ENCODE measurements at regions not wholly inside any gene's neighbourhood (a gene's known extent, or its start where the extent isn't known, plus 50 kb on each side); places are given as distances from the start of the nearest gene placed in this dataset.

- no peak overlapping the region for H2BK12ac ChIP-seq (ENCODE audit: low read length)
- H3K36me3 ChIP-seq (ENCODE audit: control insufficient read depth in 1 of 2, insufficient read depth in 2 of 2, low read length in 2 of 2), result no peaks in the 10 kb centered on the region
- no peak overlapping the region for H4K8ac ChIP-seq (ENCODE audit: low read depth, low read length)
- H3K79me1 ChIP-seq (ENCODE audit: low read length), result no peaks in the 10 kb centered on the region
- no peak overlapping the region for H3K18ac ChIP-seq (ENCODE audit: low read length)
- H4K91ac ChIP-seq (ENCODE audit: low read depth, low read length), result no peak overlapping the region
- H2BK5ac ChIP-seq (ENCODE audit: low read depth, low read length, poor library complexity), result no peak overlapping the region
- H2BK120ac ChIP-seq (ENCODE audit: insufficient read depth, low read length, poor library complexity), result no peak overlapping the region
- H4K12ac ChIP-seq (ENCODE audit: low read depth, low read length), result no peak overlapping the region
- H3K79me2 ChIP-seq (ENCODE audit: control insufficient read depth, insufficient read depth, low read length, poor library complexity), result no peaks in the 10 kb centered on the region
- no peak overlapping the region for H2AFZ ChIP-seq (ENCODE audit: insufficient read depth, low read length, poor library complexity)
- H3K4ac ChIP-seq (ENCODE audit: low read depth, low read length), result no peak overlapping the region
- no peak overlapping the region for H3K14ac ChIP-seq (ENCODE audit: low read length)
- H3K4me2 ChIP-seq (ENCODE audit: low read length), result no peak overlapping the region
- no peak overlapping the region for H2AK5ac ChIP-seq (ENCODE audit: low read length)
- no peaks in the 10 kb centered on the region for H3K4me1 ChIP-seq (ENCODE audit: control insufficient read depth in 1 of 2, insufficient read depth in 2 of 2, low read length in 2 of 2)
- no peak for DNase-seq
- no peak overlapping the region for H3K23ac ChIP-seq (ENCODE audit: low read length)
- H3K9ac ChIP-seq (ENCODE audit: low read length), result no peak overlapping the region
- H3K27me3 ChIP-seq (ENCODE audit: insufficient read depth, low read length), result no peaks in the 10 kb centered on the region
- no peak overlapping the region for H3K4me3 ChIP-seq (ENCODE audit: low read depth, low read length)
- no peak overlapping the region for H3K27ac ChIP-seq (ENCODE audit: low read depth, low read length)
- no peaks in the 10 kb centered on the region for H3K9me3 ChIP-seq (ENCODE audit: insufficient read depth, low read depth, low read length)
Measured at GRCh38 chr6:51394061-51394460, 575.4 kb downstream of the TFAP2B start.

- Histone ChIP-seq H3K27me3 (ENCODE audit: insufficient read depth, low read length) (no peaks in the 10 kb centered on the region), H3K14ac (ENCODE audit: low read length) (no peak overlapping the region), H3K27ac (ENCODE audit: low read depth, low read length) (no peak overlapping the region), H3K4me3 (ENCODE audit: low read depth, low read length) (no peak overlapping the region), H2BK12ac (ENCODE audit: low read length) (no peak overlapping the region), H3K79me2 (ENCODE audit: control insufficient read depth, insufficient read depth, low read length, poor library complexity) (no peaks in the 10 kb centered on the region), H2AFZ (ENCODE audit: insufficient read depth, low read length, poor library complexity) (no peak overlapping the region), H4K8ac (ENCODE audit: low read depth, low read length) (no peak overlapping the region), H3K18ac (ENCODE audit: low read length) (no peak overlapping the region), H4K12ac (ENCODE audit: low read depth, low read length) (no peak overlapping the region), H3K9me3 (ENCODE audit: insufficient read depth, low read depth, low read length) (no peaks in the 10 kb centered on the region), H3K23ac (ENCODE audit: low read length) (no peak overlapping the region), H3K4ac (ENCODE audit: low read depth, low read length) (no peak overlapping the region), H2AK5ac (ENCODE audit: low read length) (no peak overlapping the region), H3K4me1 (ENCODE audit: control insufficient read depth in 1 of 2, insufficient read depth in 2 of 2, low read length in 2 of 2) (no peaks in the 10 kb centered on the region), H3K9ac (ENCODE audit: low read length) (no peak overlapping the region), H3K36me3 (ENCODE audit: control insufficient read depth in 1 of 2, insufficient read depth in 2 of 2, low read length in 2 of 2) (no peaks in the 10 kb centered on the region), H2BK5ac (ENCODE audit: low read depth, low read length, poor library complexity) (no peak overlapping the region), H4K91ac (ENCODE audit: low read depth, low read length) (no peak overlapping the region), H3K79me1 (ENCODE audit: low read length) (no peaks in the 10 kb centered on the region), H3K4me2 (ENCODE audit: low read length) (no peak overlapping the region), H2BK120ac (ENCODE audit: insufficient read depth, low read length, poor library complexity) (no peak overlapping the region)
- DNase-seq, result no peak
Measured at GRCh38 chr6:51396583-51396982, 577.9 kb downstream of the TFAP2B start.

- Histone ChIP-seq H3K4ac (ENCODE audit: low read depth, low read length) (no peak overlapping the region), H3K9me3 (ENCODE audit: insufficient read depth, low read depth, low read length) (no peaks in the 10 kb centered on the region), H3K79me1 (ENCODE audit: low read length) (no peaks in the 10 kb centered on the region), H2BK12ac (ENCODE audit: low read length) (no peak overlapping the region), H4K8ac (ENCODE audit: low read depth, low read length) (no peak overlapping the region), H3K18ac (ENCODE audit: low read length) (no peak overlapping the region), H3K14ac (ENCODE audit: low read length) (no peak overlapping the region), H3K27me3 (ENCODE audit: insufficient read depth, low read length) (no peaks in the 10 kb centered on the region), H3K9ac (ENCODE audit: low read length) (no peak overlapping the region), H3K4me2 (ENCODE audit: low read length) (no peak overlapping the region), H2AFZ (ENCODE audit: insufficient read depth, low read length, poor library complexity) (no peak overlapping the region), H2AK5ac (ENCODE audit: low read length) (no peak overlapping the region), H2BK120ac (ENCODE audit: insufficient read depth, low read length, poor library complexity) (no peak overlapping the region), H3K27ac (ENCODE audit: low read depth, low read length) (no peak overlapping the region), H3K4me1 (ENCODE audit: control insufficient read depth in 1 of 2, insufficient read depth in 2 of 2, low read length in 2 of 2) (no peaks in the 10 kb centered on the region), H4K12ac (ENCODE audit: low read depth, low read length) (no peak overlapping the region), H4K91ac (ENCODE audit: low read depth, low read length) (no peak overlapping the region), H3K79me2 (ENCODE audit: control insufficient read depth, insufficient read depth, low read length, poor library complexity) (no peaks in the 10 kb centered on the region), H2BK5ac (ENCODE audit: low read depth, low read length, poor library complexity) (no peak overlapping the region), H3K4me3 (ENCODE audit: low read depth, low read length) (no peak overlapping the region), H3K36me3 (ENCODE audit: control insufficient read depth in 1 of 2, insufficient read depth in 2 of 2, low read length in 2 of 2) (no peaks in the 10 kb centered on the region), H3K23ac (ENCODE audit: low read length) (no peak overlapping the region)
- WGBS (ENCODE audit: extremely low coverage, insufficient coverage, insufficient read length), result no CpG with 5 or more reads among the region's 5 CpGs
- no peak for DNase-seq
Measured at GRCh38 chr6:51398064-51398705, 579.5 kb downstream of the TFAP2B start.

- Histone ChIP-seq H2BK12ac (ENCODE audit: low read length) (no peak overlapping the region), H3K27me3 (ENCODE audit: insufficient read depth, low read length) (no peaks in the 10 kb centered on the region), H3K4ac (ENCODE audit: low read depth, low read length) (no peak overlapping the region), H4K12ac (ENCODE audit: low read depth, low read length) (no peak overlapping the region), H4K91ac (ENCODE audit: low read depth, low read length) (no peak overlapping the region), H4K8ac (ENCODE audit: low read depth, low read length) (no peak overlapping the region), H3K79me2 (ENCODE audit: control insufficient read depth, insufficient read depth, low read length, poor library complexity) (no peaks in the 10 kb centered on the region), H2AK5ac (ENCODE audit: low read length) (no peak overlapping the region), H3K4me3 (ENCODE audit: low read depth, low read length) (no peak overlapping the region), H3K27ac (ENCODE audit: low read depth, low read length) (no peak overlapping the region), H3K4me1 (ENCODE audit: control insufficient read depth in 1 of 2, insufficient read depth in 2 of 2, low read length in 2 of 2) (no peaks in the 10 kb centered on the region), H3K9me3 (ENCODE audit: insufficient read depth, low read depth, low read length) (no peaks in the 10 kb centered on the region), H2AFZ (ENCODE audit: insufficient read depth, low read length, poor library complexity) (no peak overlapping the region), H2BK120ac (ENCODE audit: insufficient read depth, low read length, poor library complexity) (no peak overlapping the region), H3K4me2 (ENCODE audit: low read length) (no peak overlapping the region), H3K23ac (ENCODE audit: low read length) (no peak overlapping the region), H3K18ac (ENCODE audit: low read length) (no peak overlapping the region), H3K9ac (ENCODE audit: low read length) (no peak overlapping the region), H3K14ac (ENCODE audit: low read length) (no peak overlapping the region), H2BK5ac (ENCODE audit: low read depth, low read length, poor library complexity) (no peak overlapping the region), H3K79me1 (ENCODE audit: low read length) (no peaks in the 10 kb centered on the region), H3K36me3 (ENCODE audit: control insufficient read depth in 1 of 2, insufficient read depth in 2 of 2, low read length in 2 of 2) (no peaks in the 10 kb centered on the region)
- no CpG with 5 or more reads among the region's 5 CpGs for WGBS (ENCODE audit: extremely low coverage, insufficient coverage, insufficient read length)
- peak in 1 of 2 donors; percentile 3 for DNase-seq
Measured at GRCh38 chr6:51398793-51399192, 580.1 kb downstream of the TFAP2B start.

Data from trophoblast cell (in vitro differentiated cells and primary cell).